SK-N-SH (cell line): ENCODE measurements at regions not wholly inside any gene's neighbourhood (a gene's known extent, or its start where the extent isn't known, plus 50 kb on each side); places are given as distances from the start of the nearest gene placed in this dataset.

Experiments used
- CTCF ChIA-PET: fragments of 300-600, 350-600 bp; formaldehyde crosslinking; extraction: SDS; loops from one replicate; lab custom pipeline; 2021; lab: Yijun Ruan, JAX
- POLR2A ChIA-PET: fragments of 350-600 bp; sonication (Branson Sonifier 250); formaldehyde crosslinking; extraction: SDS; loops from one replicate; lab custom pipeline; 2020; ENCODE audit warnings: antibody characterized with exemption, inconsistent platforms; lab: Yijun Ruan, JAX
- DNase-seq: peaks from one replicate; pipeline ENCODE4 v3.0.0; 2012
- H2AFZ ChIP-seq: fragments of 200-600 bp; sonication (generic); 2 replicates; pipeline ENCODE4 v1.8.1; 2016; ENCODE audit warnings: antibody characterized with exemption, mild to moderate bottlenecking, low read depth
- H3F3A ChIP-seq: fragments of 200-600 bp; sonication (generic); replicated peaks from 2 replicates; pipeline ENCODE3; 2016; ENCODE audit warnings: antibody characterized with exemption, mild to moderate bottlenecking; ENCODE audit not compliant: insufficient read depth
- H3K27ac ChIP-seq, 2 experiments: fragments of 200-500 bp in 1 of 2; fragments of 200-600 bp in 1 of 2; sonication (Bioruptor generic) in 1 of 2; sonication (generic), shearing (Covaris generic) in 1 of 2; 2 replicates each; pipeline versions ENCODE4 v1.5.1 to v1.6.1; 2014 to 2016; ENCODE audit warnings: low read depth in 2 of 2, inconsistent platforms in 1 of 2, low read length in 1 of 2, mild to moderate bottlenecking in 1 of 2, mixed read lengths in 1 of 2
- H3K27me3 ChIP-seq: fragments of 200-600 bp; sonication (generic), shearing (Covaris generic); 2 replicates; pipeline ENCODE4 v1.6.1; 2016; ENCODE audit warnings: mixed run types; ENCODE audit not compliant: insufficient read depth
- H3K36me3 ChIP-seq, 2 experiments: fragments of 200-500 bp in 1 of 2; fragments of 200-600 bp in 1 of 2; sonication (Bioruptor generic) in 1 of 2; sonication (generic) in 1 of 2; replicated peaks in 1 of 2; 2 replicates each; pipeline versions ENCODE3 to v1.5.1; 2014 to 2016; ENCODE audit warnings: low read length in 1 of 2, mild to moderate bottlenecking in 1 of 2; ENCODE audit not compliant: insufficient read depth in 2 of 2, control insufficient read depth in 1 of 2
- H3K4me1 ChIP-seq, 2 experiments: fragments of 200-500 bp in 1 of 2; fragments of 200-600 bp in 1 of 2; sonication (Bioruptor generic) in 1 of 2; sonication (generic), shearing (Covaris generic) in 1 of 2; 2 replicates each; pipeline versions ENCODE4 v1.5.1 to v1.6.1; 2014 to 2016; ENCODE audit warnings: low read depth in 1 of 2, low read length in 1 of 2, mixed run types in 1 of 2; ENCODE audit not compliant: insufficient read depth in 2 of 2, control insufficient read depth in 1 of 2
- H3K4me2 ChIP-seq: fragments of 200-600 bp; sonication (generic), shearing (Covaris generic); 2 replicates; pipeline ENCODE4 v1.6.1; 2017; ENCODE audit warnings: mixed run types
- H3K4me3 ChIP-seq, 2 experiments: fragments of 200-500 bp in 1 of 2; fragments of 200-600 bp in 1 of 2; sonication (Bioruptor generic) in 1 of 2; sonication (generic), shearing (Covaris generic) in 1 of 2; 2 replicates each; pipeline versions ENCODE4 v1.5.1 to v1.8.1; 2014 to 2016; ENCODE audit warnings: low read depth in 2 of 2, inconsistent platforms in 1 of 2, low read length in 1 of 2, mild to moderate bottlenecking in 1 of 2, mixed read lengths in 1 of 2, moderate library complexity in 1 of 2
- H3K79me2 ChIP-seq: fragments of 200-600 bp; sonication (generic); 2 replicates; pipeline ENCODE4 v1.8.1; 2017; ENCODE audit warnings: mild to moderate bottlenecking; ENCODE audit not compliant: insufficient read depth
- H3K9ac ChIP-seq: fragments of 200-600 bp; sonication (generic); 2 replicates; pipeline ENCODE4 v1.6.1; 2017; ENCODE audit warnings: mixed run types
- H3K9me2 ChIP-seq: fragments of 200-600 bp; sonication (generic); 2 replicates; pipeline ENCODE4 v1.6.1; 2017; ENCODE audit warnings: mixed run types
- H3K9me3 ChIP-seq: fragments of 200-600 bp; sonication (generic); 2 replicates; pipeline ENCODE4 v1.6.1; 2017; ENCODE audit warnings: mixed run types, mild to moderate bottlenecking, moderate library complexity
- H4K20me1 ChIP-seq: fragments of 200-600 bp; sonication (generic); 2 replicates; pipeline ENCODE4 v1.6.1; 2017; ENCODE audit warnings: mild to moderate bottlenecking, mixed run types; ENCODE audit not compliant: insufficient read depth
- ELF1 ChIP-seq: IDR thresholded peaks from 2 replicates; pipeline ENCODE4 v1.4.0; 2012
- EZH2phosphoT487 ChIP-seq: fragments of 200-600 bp; sonication (generic); IDR thresholded peaks from 2 replicates; pipeline ENCODE4 v1.6.1; 2017; ENCODE audit warnings: low read depth, mixed run types, mild to moderate bottlenecking, antibody characterized with exemption, moderate library complexity, borderline replicate concordance
- GABPA ChIP-seq: IDR thresholded peaks from 2 replicates; pipeline ENCODE4 v1.4.0; 2012; ENCODE audit warnings: low read depth, mild to moderate bottlenecking
- JUND ChIP-seq: IDR thresholded peaks from 2 replicates; pipeline ENCODE4 v1.4.0; 2012
- MXI1 ChIP-seq: IDR thresholded peaks from 2 replicates; pipeline ENCODE4 v1.6.1; 2012; ENCODE audit warnings: mild to moderate bottlenecking, low read depth, low read length, improper control_type of control experiment
- NFIC ChIP-seq: IDR thresholded peaks from 2 replicates; pipeline ENCODE4 v1.4.0; 2012; ENCODE audit warnings: borderline replicate concordance
- NRF1 ChIP-seq: IDR thresholded peaks from 2 replicates; pipeline ENCODE4 v1.6.1; 2012; ENCODE audit warnings: low read depth, mild to moderate bottlenecking, low read length
- POLR2AphosphoS5 ChIP-seq: IDR thresholded peaks from 2 replicates; pipeline ENCODE4 v1.6.1; 2012; ENCODE audit warnings: low read depth, low read length
- RCOR1 ChIP-seq: fragments of 150-350 bp; IDR thresholded peaks from 2 replicates; pipeline ENCODE4 v1.6.1; 2017; ENCODE audit warnings: antibody characterized with exemption, low read length
- TAF1 ChIP-seq: IDR thresholded peaks from 2 replicates; pipeline ENCODE4 v1.6.1; 2012; ENCODE audit warnings: low read depth, mild to moderate bottlenecking, low read length, moderate library complexity, borderline replicate concordance
- WGBS: methylation state at CpG from one replicate; pipeline ENCODE4 v1.1.6; 2017; ENCODE audit warnings: low lambda C conversion rate; 5-methylcytosine and 5-hydroxymethylcytosine counted together
- TF ChIP-seq, protein P1 (sequence below): IDR thresholded peaks from 2 replicates; pipeline ENCODE4 v1.4.0; 2012; ENCODE audit warnings: low read depth, borderline replicate concordance
- TF ChIP-seq, protein P2 (sequence below): fragments of 200-600 bp; sonication (generic); IDR thresholded peaks from 2 replicates; pipeline ENCODE4 v1.6.1; 2017; ENCODE audit warnings: antibody characterized with exemption, mild to moderate bottlenecking, moderate library complexity
- TF ChIP-seq, protein P3 (sequence below): fragments of 150-350 bp; IDR thresholded peaks from 2 replicates; pipeline ENCODE4 v1.6.1; 2017; ENCODE audit warnings: antibody characterized with exemption, low read length, low read depth, borderline replicate concordance

- TF ChIP-seq NRF1 (no peak), NFIC (no peak), EZH2phosphoT487 (no peak), MXI1 (no peak), ELF1 (no peak), JUND (no peak)
- TF ChIP-seq, protein P1, sequence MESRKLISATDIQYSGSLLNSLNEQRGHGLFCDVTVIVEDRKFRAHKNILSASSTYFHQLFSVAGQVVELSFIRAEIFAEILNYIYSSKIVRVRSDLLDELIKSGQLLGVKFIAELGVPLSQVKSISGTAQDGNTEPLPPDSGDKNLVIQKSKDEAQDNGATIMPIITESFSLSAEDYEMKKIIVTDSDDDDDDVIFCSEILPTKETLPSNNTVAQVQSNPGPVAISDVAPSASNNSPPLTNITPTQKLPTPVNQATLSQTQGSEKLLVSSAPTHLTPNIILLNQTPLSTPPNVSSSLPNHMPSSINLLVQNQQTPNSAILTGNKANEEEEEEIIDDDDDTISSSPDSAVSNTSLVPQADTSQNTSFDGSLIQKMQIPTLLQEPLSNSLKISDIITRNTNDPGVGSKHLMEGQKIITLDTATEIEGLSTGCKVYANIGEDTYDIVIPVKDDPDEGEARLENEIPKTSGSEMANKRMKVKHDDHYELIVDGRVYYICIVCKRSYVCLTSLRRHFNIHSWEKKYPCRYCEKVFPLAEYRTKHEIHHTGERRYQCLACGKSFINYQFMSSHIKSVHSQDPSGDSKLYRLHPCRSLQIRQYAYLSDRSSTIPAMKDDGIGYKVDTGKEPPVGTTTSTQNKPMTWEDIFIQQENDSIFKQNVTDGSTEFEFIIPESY: no peak
- TF ChIP-seq, protein P2, sequence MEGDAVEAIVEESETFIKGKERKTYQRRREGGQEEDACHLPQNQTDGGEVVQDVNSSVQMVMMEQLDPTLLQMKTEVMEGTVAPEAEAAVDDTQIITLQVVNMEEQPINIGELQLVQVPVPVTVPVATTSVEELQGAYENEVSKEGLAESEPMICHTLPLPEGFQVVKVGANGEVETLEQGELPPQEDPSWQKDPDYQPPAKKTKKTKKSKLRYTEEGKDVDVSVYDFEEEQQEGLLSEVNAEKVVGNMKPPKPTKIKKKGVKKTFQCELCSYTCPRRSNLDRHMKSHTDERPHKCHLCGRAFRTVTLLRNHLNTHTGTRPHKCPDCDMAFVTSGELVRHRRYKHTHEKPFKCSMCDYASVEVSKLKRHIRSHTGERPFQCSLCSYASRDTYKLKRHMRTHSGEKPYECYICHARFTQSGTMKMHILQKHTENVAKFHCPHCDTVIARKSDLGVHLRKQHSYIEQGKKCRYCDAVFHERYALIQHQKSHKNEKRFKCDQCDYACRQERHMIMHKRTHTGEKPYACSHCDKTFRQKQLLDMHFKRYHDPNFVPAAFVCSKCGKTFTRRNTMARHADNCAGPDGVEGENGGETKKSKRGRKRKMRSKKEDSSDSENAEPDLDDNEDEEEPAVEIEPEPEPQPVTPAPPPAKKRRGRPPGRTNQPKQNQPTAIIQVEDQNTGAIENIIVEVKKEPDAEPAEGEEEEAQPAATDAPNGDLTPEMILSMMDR: no peak
Measured at GRCh38 chr11:104422324-104422944, 258.5 kb upstream of the PDGFD start (continued).

DNA sequence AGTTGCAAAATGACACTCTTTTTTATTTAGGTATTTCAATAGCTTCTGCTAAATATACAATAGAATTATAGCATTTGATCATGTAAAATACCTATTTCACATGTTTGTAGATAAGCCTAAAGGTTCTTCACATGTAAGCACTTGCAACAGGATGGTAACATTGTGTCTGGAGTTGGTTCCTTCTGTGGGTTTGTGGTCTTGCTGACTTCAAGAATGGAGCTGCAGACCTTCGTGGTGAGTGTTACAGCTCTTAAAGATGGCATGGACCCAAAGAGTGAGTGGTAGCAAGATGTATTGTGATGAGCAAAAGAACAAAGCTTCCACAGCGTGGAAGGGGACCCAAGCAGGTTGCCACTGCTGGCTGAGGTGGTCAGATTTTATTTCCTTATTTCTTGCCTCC, 246.4 kb upstream of the PDGFD start:
- Histone ChIP-seq H3K36me3 (no peaks in the 10 kb centered on the region), H3K27me3 (no peaks in the 10 kb centered on the region), H3F3A (no peaks in the 10 kb centered on the region), H3K4me2 (no peak overlapping the region), H3K4me3 (no peak overlapping the region), H3K4me1 (no peaks in the 10 kb centered on the region), H2AFZ (no peak overlapping the region), H3K9ac (no peak overlapping the region), H3K79me2 (no peaks in the 10 kb centered on the region), H3K27ac (no peak overlapping the region), H4K20me1 (no peaks in the 10 kb centered on the region), H3K9me2 (no peaks in the 10 kb centered on the region), H3K9me3 (no peaks in the 10 kb centered on the region)
- WGBS: 63% methylated on average over 2 of the region's 2 CpGs
- TF ChIP-seq ELF1 (no peak), POLR2AphosphoS5 (no peak), EZH2phosphoT487 (no peak), NRF1 (no peak), TAF1 (no peak), RCOR1 (no peak), GABPA (no peak)
- TF ChIP-seq, protein P3, sequence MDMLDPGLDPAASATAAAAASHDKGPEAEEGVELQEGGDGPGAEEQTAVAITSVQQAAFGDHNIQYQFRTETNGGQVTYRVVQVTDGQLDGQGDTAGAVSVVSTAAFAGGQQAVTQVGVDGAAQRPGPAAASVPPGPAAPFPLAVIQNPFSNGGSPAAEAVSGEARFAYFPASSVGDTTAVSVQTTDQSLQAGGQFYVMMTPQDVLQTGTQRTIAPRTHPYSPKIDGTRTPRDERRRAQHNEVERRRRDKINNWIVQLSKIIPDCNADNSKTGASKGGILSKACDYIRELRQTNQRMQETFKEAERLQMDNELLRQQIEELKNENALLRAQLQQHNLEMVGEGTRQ: no peak
- TF ChIP-seq, protein P2: no peak
- DNase-seq: no peak
- ChIA-PET POLR2A (no interaction called here), CTCF (no interaction called here)
